RKO (cell line): ENCODE measurements at regions not wholly inside any gene's neighbourhood (a gene's known extent, or its start where the extent isn't known, plus 50 kb on each side); places are given as distances from the start of the nearest gene placed in this dataset.

Experiments used
- DNase-seq: peaks from one replicate; pipeline ENCODE4 v3.0.0-alpha.2; 2016; ENCODE audit warnings: low spot score

GRCh38 chr18:39990540-39990939, 1964.5 kb upstream of the PIK3C3 start:
- no peak for DNase-seq

- no peak for DNase-seq
Observed at GRCh38 chr18:39976771-39977170, 1978.3 kb upstream of the PIK3C3 start.

- DNase-seq = no peak
Observed at GRCh38 chr18:39972521-39972920, 1982.5 kb upstream of the PIK3C3 start.

GRCh38 chr18:39969803-39970494, 1985.1 kb upstream of the PIK3C3 start:
- DNase-seq = no peak

GRCh38 chr18:39966275-39966674, 1988.8 kb upstream of the PIK3C3 start:
- DNase-seq = peak; percentile 16

GRCh38 chr18:39962546-39962945, 1992.5 kb upstream of the PIK3C3 start:
- DNase-seq = no peak

GRCh38 chr18:39960550-39960949, 1994.5 kb upstream of the PIK3C3 start:
- DNase-seq = peak; percentile 3

- no peak for DNase-seq
Observed at GRCh38 chr18:39959839-39960238, 1995.2 kb upstream of the PIK3C3 start.

GRCh38 chr18:39958876-39959275, 1996.2 kb upstream of the PIK3C3 start:
- DNase-seq = no peak

GRCh38 chr18:39952816-39953215, 2002.2 kb upstream of the PIK3C3 start:
- DNase-seq = no peak

- no peak for DNase-seq
Observed at GRCh38 chr18:39951142-39951720, 2003.8 kb upstream of the PIK3C3 start.

GRCh38 chr18:39946623-39947061, 2008.4 kb upstream of the PIK3C3 start:
- DNase-seq = no peak

GRCh38 chr18:39945076-39945475, 2010.0 kb upstream of the PIK3C3 start:
- no peak for DNase-seq

GRCh38 chr18:39942702-39943101, 2012.3 kb upstream of the PIK3C3 start:
- no peak for DNase-seq

- no peak for DNase-seq
Observed at GRCh38 chr18:39938676-39939608, 2016.1 kb upstream of the PIK3C3 start.

- DNase-seq = no peak
Observed at GRCh38 chr18:39935598-39935997, 2019.4 kb upstream of the PIK3C3 start.

- DNase-seq = no peak
Observed at GRCh38 chr18:39918847-39919246, 2036.2 kb upstream of the PIK3C3 start.

GRCh38 chr18:39913672-39914366, 2041.2 kb upstream of the PIK3C3 start:
- no peak for DNase-seq

- no peak for DNase-seq
Observed at GRCh38 chr18:39911716-39912115, 2043.3 kb upstream of the PIK3C3 start.

GRCh38 chr18:39909706-39910105, 2045.3 kb upstream of the PIK3C3 start:
- DNase-seq = no peak

GRCh38 chr18:39886136-39886535, 2068.9 kb upstream of the PIK3C3 start:
- no peak for DNase-seq

- DNase-seq = no peak
Observed at GRCh38 chr18:39872651-39873050, 2082.4 kb upstream of the PIK3C3 start.
